Sigmoid colon (tissue), 4 donors: ENCODE measurements at regions not wholly inside any gene's neighbourhood (a gene's known extent, or its start where the extent isn't known, plus 50 kb on each side); places are given as distances from the start of the nearest gene placed in this dataset.

ENCODE experiments used
- EP300 ChIP-seq, 4 donors: sonication (generic); formaldehyde crosslinking; IDR thresholded peaks; one replicate each; pipeline ENCODE4 v1.6.1; 2017; ENCODE audit warnings: antibody characterized with exemption in 4 of 4
- POLR2A ChIP-seq, 2 donors: fragments of 450-650 bp; IDR thresholded peaks; one replicate each; pipeline ENCODE4 v1.6.1; 2016; ENCODE audit warnings: antibody characterized with exemption in 2 of 2, mild to moderate bottlenecking in 2 of 2, moderate library complexity in 2 of 2
- POLR2AphosphoS5 ChIP-seq, 4 donors: sonication (generic); formaldehyde crosslinking; IDR thresholded peaks; one replicate each; pipeline ENCODE4 v1.6.1; 2017; ENCODE audit warnings: antibody characterized with exemption in 4 of 4
- TF ChIP-seq, protein P1 (sequence below), 4 experiments: fragments of 450-650 bp in 3 of 4; fragments of 200-600 bp in 1 of 4; IDR thresholded peaks; one replicate each; pipeline ENCODE4 v1.5.1; 2016 to 2019; ENCODE audit warnings: antibody characterized with exemption in 4 of 4, mild to moderate bottlenecking in 3 of 4, moderate library complexity in 2 of 4

DNA sequence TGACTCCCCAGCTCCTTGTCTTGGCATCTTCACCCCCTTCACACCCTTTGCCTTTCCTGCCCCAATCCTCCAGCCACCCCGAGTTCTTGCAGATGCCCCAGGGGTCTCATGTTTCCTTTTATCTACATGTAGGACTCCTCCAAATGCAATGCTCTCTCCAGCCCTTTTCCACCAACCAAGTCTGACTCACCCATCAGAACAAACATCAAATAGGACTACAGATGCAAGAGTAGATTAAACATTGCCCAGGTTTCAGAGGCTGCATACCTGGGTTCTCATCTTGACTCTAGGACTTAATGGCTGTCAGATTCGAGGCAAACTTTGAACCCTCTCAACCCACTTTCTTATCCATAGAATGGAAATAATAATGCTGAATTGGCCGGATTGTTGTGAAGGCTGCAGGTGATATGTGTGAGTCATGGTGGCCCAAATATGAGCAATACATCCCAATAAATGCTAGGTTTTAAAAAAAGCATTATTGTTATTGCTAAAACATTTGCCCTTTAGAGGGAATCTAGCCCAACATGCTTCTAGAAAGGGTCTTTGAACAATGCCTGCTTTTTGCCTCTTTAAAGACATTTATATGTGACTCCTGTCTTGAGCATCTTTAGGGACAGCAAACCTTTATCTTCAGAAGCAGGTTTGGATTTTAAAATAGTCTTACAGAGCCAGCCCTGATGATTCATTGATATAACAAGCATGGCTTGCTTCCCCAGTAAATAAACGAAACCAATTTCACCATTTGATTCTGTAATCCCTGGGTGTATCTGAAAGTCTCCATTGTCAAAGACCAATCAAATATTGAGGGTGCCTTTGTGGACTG is 310.1 kb downstream of the FOXL1 start:
- TF ChIP-seq EP300 (IDR thresholded peaks at IDR 0.05) (no peak), POLR2AphosphoS5 (IDR thresholded peaks at IDR 0.05) (no peak), POLR2A (IDR thresholded peaks at IDR 0.05) (no peak)
- TF ChIP-seq, protein P1, sequence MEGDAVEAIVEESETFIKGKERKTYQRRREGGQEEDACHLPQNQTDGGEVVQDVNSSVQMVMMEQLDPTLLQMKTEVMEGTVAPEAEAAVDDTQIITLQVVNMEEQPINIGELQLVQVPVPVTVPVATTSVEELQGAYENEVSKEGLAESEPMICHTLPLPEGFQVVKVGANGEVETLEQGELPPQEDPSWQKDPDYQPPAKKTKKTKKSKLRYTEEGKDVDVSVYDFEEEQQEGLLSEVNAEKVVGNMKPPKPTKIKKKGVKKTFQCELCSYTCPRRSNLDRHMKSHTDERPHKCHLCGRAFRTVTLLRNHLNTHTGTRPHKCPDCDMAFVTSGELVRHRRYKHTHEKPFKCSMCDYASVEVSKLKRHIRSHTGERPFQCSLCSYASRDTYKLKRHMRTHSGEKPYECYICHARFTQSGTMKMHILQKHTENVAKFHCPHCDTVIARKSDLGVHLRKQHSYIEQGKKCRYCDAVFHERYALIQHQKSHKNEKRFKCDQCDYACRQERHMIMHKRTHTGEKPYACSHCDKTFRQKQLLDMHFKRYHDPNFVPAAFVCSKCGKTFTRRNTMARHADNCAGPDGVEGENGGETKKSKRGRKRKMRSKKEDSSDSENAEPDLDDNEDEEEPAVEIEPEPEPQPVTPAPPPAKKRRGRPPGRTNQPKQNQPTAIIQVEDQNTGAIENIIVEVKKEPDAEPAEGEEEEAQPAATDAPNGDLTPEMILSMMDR (IDR thresholded peaks at IDR 0.05) = no peak
